PC-9 (cell line): ENCODE measurements at regions not wholly inside any gene's neighbourhood (a gene's known extent, or its start where the extent isn't known, plus 50 kb on each side); places are given as distances from the start of the nearest gene placed in this dataset.

ENCODE experiments used
- BruUV-seq: library from RNA; stranded (reverse); fragments of 400-500 nt; replicated peaks from 2 replicates; lab custom pipeline; 2021; lab: Mats Ljungman, UMichigan
- CTCF ChIA-PET: fragments of 300-600 bp; sonication (Branson Sonifier 250); formaldehyde crosslinking; loops from one replicate; lab custom pipeline; 2022; ENCODE audit warnings: antibody characterized with exemption; lab: Charles Lee
- POLR2A ChIA-PET: fragments of 300-600 bp; sonication (Branson Sonifier 250); formaldehyde crosslinking; loops from one replicate; lab custom pipeline; 2022; ENCODE audit warnings: antibody characterized with exemption; ENCODE audit not compliant: unreplicated experiment; lab: Charles Lee
- DNase-seq, 2 experiments: peaks; one replicate each; pipeline versions ENCODE4 v3.0.0 to v3.0.0-alpha.2; 2015 to 2022; ENCODE audit warnings: mixed read lengths in 1 of 2
- H2AFZ ChIP-seq: fragments of 200-600 bp; sonication (generic); 2 replicates; pipeline ENCODE4 v1.8.1; 2017; ENCODE audit warnings: antibody characterized with exemption
- H3F3A ChIP-seq: fragments of 200-600 bp; sonication (generic); 2 replicates; pipeline ENCODE4 v1.8.1; 2017; ENCODE audit warnings: antibody characterized with exemption, mild to moderate bottlenecking, low read depth; ENCODE audit not compliant: insufficient read depth
- H3K27ac ChIP-seq: fragments of 200-600 bp; sonication (generic); 2 replicates; pipeline ENCODE4 v1.6.1; 2016; ENCODE audit warnings: mixed run types
- H3K27me3 ChIP-seq: fragments of 200-600 bp; sonication (generic); 2 replicates; pipeline ENCODE4 v1.6.1; 2016; ENCODE audit warnings: low read depth, mixed run types; ENCODE audit not compliant: insufficient read depth
- H3K36me3 ChIP-seq: fragments of 200-600 bp; sonication (generic); 2 replicates; pipeline ENCODE4 v1.6.1; 2016; ENCODE audit warnings: low read depth, mixed run types
- H3K4me1 ChIP-seq: fragments of 200-600 bp; sonication (generic); replicated peaks from 2 replicates; pipeline ENCODE4 v1.6.1; 2016; ENCODE audit warnings: mixed run types; ENCODE audit not compliant: insufficient read depth
- H3K4me2 ChIP-seq: fragments of 200-600 bp; sonication (generic); 2 replicates; pipeline ENCODE4 v1.6.1; 2017; ENCODE audit warnings: mixed run types
- H3K4me3 ChIP-seq: fragments of 200-600 bp; sonication (generic); 2 replicates; pipeline ENCODE4 v1.6.1; 2016; ENCODE audit warnings: mixed run types
- H3K79me2 ChIP-seq: fragments of 200-600 bp; sonication (generic); 2 replicates; pipeline ENCODE4 v1.6.1; 2017; ENCODE audit warnings: low read depth, mixed run types
- H3K9me2 ChIP-seq: fragments of 200-600 bp; sonication (generic); 2 replicates; pipeline ENCODE4 v1.8.1; 2017; ENCODE audit warnings: mild to moderate bottlenecking; ENCODE audit not compliant: insufficient read depth
- H3K9me3 ChIP-seq: fragments of 200-600 bp; sonication (generic); 2 replicates; pipeline ENCODE4 v1.8.1; 2016; ENCODE audit warnings: low read depth; ENCODE audit not compliant: insufficient read depth
- H4K20me1 ChIP-seq: fragments of 200-600 bp; sonication (generic); 2 replicates; pipeline ENCODE4 v1.8.1; 2017; ENCODE audit not compliant: insufficient read depth
- EZH2 ChIP-seq: fragments of 200-600 bp; sonication (generic); IDR thresholded peaks from 2 replicates; pipeline ENCODE4 v1.8.0; 2017; ENCODE audit warnings: antibody characterized with exemption, low read depth
- intact Hi-C: fragments of 100-400 bp; cut with micrococcal nuclease; formaldehyde crosslinking; loops from one replicate; pipeline ENCODE4 v1.10.0; 2022; ENCODE audit not compliant: unreplicated experiment
- TF ChIP-seq, protein P1 (sequence below): fragments of 200-600 bp; sonication (generic); conservative IDR thresholded peaks from 2 replicates; pipeline ENCODE4 v1.6.1; 2017; ENCODE audit warnings: mixed run types, antibody characterized with exemption, mild to moderate bottlenecking, moderate library complexity

GRCh38 chr18:30766053-30766452 lies 276.5 kb downstream of the DSC3 start:
- intact Hi-C loops: no loop called here
- no TSS peak for BruUV-seq
- no peaks in the 10 kb centered on the region for H3K36me3 ChIP-seq
- no peaks in the 10 kb centered on the region for H3K4me1 ChIP-seq
- H3K4me2 ChIP-seq: no peak overlapping the region
- no peaks in the 10 kb centered on the region for H3F3A ChIP-seq
- no peak overlapping the region for H2AFZ ChIP-seq
- TF ChIP-seq, protein P1, sequence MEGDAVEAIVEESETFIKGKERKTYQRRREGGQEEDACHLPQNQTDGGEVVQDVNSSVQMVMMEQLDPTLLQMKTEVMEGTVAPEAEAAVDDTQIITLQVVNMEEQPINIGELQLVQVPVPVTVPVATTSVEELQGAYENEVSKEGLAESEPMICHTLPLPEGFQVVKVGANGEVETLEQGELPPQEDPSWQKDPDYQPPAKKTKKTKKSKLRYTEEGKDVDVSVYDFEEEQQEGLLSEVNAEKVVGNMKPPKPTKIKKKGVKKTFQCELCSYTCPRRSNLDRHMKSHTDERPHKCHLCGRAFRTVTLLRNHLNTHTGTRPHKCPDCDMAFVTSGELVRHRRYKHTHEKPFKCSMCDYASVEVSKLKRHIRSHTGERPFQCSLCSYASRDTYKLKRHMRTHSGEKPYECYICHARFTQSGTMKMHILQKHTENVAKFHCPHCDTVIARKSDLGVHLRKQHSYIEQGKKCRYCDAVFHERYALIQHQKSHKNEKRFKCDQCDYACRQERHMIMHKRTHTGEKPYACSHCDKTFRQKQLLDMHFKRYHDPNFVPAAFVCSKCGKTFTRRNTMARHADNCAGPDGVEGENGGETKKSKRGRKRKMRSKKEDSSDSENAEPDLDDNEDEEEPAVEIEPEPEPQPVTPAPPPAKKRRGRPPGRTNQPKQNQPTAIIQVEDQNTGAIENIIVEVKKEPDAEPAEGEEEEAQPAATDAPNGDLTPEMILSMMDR: no peak
- TF ChIP-seq EZH2: no peak
- no peak overlapping the region for H3K27ac ChIP-seq
- no peaks in the 10 kb centered on the region for H3K9me3 ChIP-seq
- no peaks in the 10 kb centered on the region for H3K79me2 ChIP-seq
- H3K9me2 ChIP-seq: no peaks in the 10 kb centered on the region
- no peaks in the 10 kb centered on the region for H4K20me1 ChIP-seq
- no peaks in the 10 kb centered on the region for H3K27me3 ChIP-seq
- no peak for DNase-seq
- H3K4me3 ChIP-seq: no peak overlapping the region
- ChIA-PET POLR2A (no interaction called here), CTCF (no interaction called here)

- Histone ChIP-seq H4K20me1 (no peaks in the 10 kb centered on the region), H3K4me3 (no peak overlapping the region), H3K9me3 (no peaks in the 10 kb centered on the region), H3K4me2 (no peak overlapping the region), H3F3A (no peaks in the 10 kb centered on the region), H3K79me2 (no peaks in the 10 kb centered on the region), H3K36me3 (no peaks in the 10 kb centered on the region), H3K27me3 (no peaks in the 10 kb centered on the region), H3K27ac (no peak overlapping the region), H3K4me1 (no peaks in the 10 kb centered on the region), H3K9me2 (no peaks in the 10 kb centered on the region), H2AFZ (no peak overlapping the region)
- DNase-seq: no peak
- intact Hi-C loops: no loop called here
- ChIA-PET CTCF (no interaction called here), POLR2A (no interaction called here)
- BruUV-seq: no TSS peak
- no peak for TF ChIP-seq EZH2
- TF ChIP-seq, protein P1: no peak
These were observed 277.3 kb downstream of the DSC3 start for GRCh38 chr18:30765247-30765646.

GRCh38 chr18:30763902-30764350 lies 278.6 kb downstream of the DSC3 start:
- no peak for DNase-seq
- TF ChIP-seq EZH2: no peak
- TF ChIP-seq, protein P1: no peak
- CTCF ChIA-PET: no interaction called here
- H3K9me2 ChIP-seq: no peaks in the 10 kb centered on the region
- no peak overlapping the region for H3K4me2 ChIP-seq
- intact Hi-C loops: no loop called here
- H3K4me3 ChIP-seq: no peak overlapping the region
- no peak overlapping the region for H3K27ac ChIP-seq
- H2AFZ ChIP-seq: no peak overlapping the region
- H3K36me3 ChIP-seq: no peaks in the 10 kb centered on the region
- POLR2A ChIA-PET: no interaction called here
- H4K20me1 ChIP-seq: no peaks in the 10 kb centered on the region
- H3K79me2 ChIP-seq: no peaks in the 10 kb centered on the region
- no peaks in the 10 kb centered on the region for H3K4me1 ChIP-seq
- no TSS peak for BruUV-seq
- no peaks in the 10 kb centered on the region for H3K9me3 ChIP-seq
- H3K27me3 ChIP-seq: no peaks in the 10 kb centered on the region
- H3F3A ChIP-seq: no peaks in the 10 kb centered on the region
